Panc1 (cell line): ENCODE measurements at regions not wholly inside any gene's neighbourhood (a gene's known extent, or its start where the extent isn't known, plus 50 kb on each side); places are given as distances from the start of the nearest gene placed in this dataset.

ENCODE experiments used
- ATAC-seq: fragments of 200-7000 bp; cut with Tn5 transposase; 2 replicates; pipeline ENCODE4 v1.9.1; 2020; ENCODE audit warnings: mild to moderate bottlenecking, moderate library complexity
- BruUV-seq: library from RNA; stranded (reverse); fragments of 400-500 nt; replicated peaks from 2 replicates; lab custom pipeline; 2021; lab: Mats Ljungman, UMichigan
- CTCF ChIA-PET: fragments of 300-600 bp; sonication (Branson Sonifier 250); formaldehyde crosslinking; loops from one replicate; lab custom pipeline; 2022; ENCODE audit warnings: antibody characterized with exemption; lab: Charles Lee
- POLR2A ChIA-PET: fragments of 300-600 bp; sonication (Branson Sonifier 250); formaldehyde crosslinking; loops from one replicate; lab custom pipeline; 2022; ENCODE audit warnings: antibody characterized with exemption; lab: Charles Lee
- DNase-seq: peaks from one replicate; pipeline ENCODE4 v3.0.0-alpha.2; 2010; ENCODE audit warnings: low read depth, low spot score
- H3K27ac ChIP-seq: 2 replicates; pipeline ENCODE4 v1.5.1; 2011; ENCODE audit warnings: mild to moderate bottlenecking, low read length, inconsistent platforms
- H3K27me3 ChIP-seq: fragments of 200-500 bp; sonication (Bioruptor generic); 2 replicates; pipeline ENCODE4 v1.6.0; 2014; ENCODE audit warnings: low read length, inconsistent platforms; ENCODE audit not compliant: control insufficient read depth, insufficient read depth
- H3K36me3 ChIP-seq: fragments of 200-500 bp; sonication (Bioruptor generic); 2 replicates; pipeline ENCODE4 v1.5.1; 2014; ENCODE audit warnings: inconsistent platforms, mild to moderate bottlenecking, low read length, moderate library complexity; ENCODE audit not compliant: control insufficient read depth, insufficient read depth
- H3K4me1 ChIP-seq: 2 replicates; pipeline ENCODE4 v1.5.1; 2011; ENCODE audit warnings: inconsistent platforms, mild to moderate bottlenecking, low read length, moderate library complexity; ENCODE audit not compliant: control insufficient read depth, insufficient read depth
- H3K4me3 ChIP-seq, 2 experiments: 2 replicates each; pipeline ENCODE4 v1.5.1; 2011 to 2012; ENCODE audit warnings: low read depth in 2 of 2, low read length in 2 of 2, mild to moderate bottlenecking in 2 of 2, inconsistent platforms in 1 of 2, moderate library complexity in 1 of 2
- H3K9me3 ChIP-seq: fragments of 200-500 bp; sonication (Bioruptor generic); 2 replicates; pipeline ENCODE4 v1.5.1; 2014; ENCODE audit warnings: low read depth, mild to moderate bottlenecking, inconsistent platforms, low read length, moderate library complexity; ENCODE audit not compliant: control insufficient read depth, insufficient read depth
- CTCF ChIP-seq: fragments of 450-650 bp; IDR thresholded peaks from 2 replicates; pipeline ENCODE4 v1.5.1; 2017; ENCODE audit warnings: mild to moderate bottlenecking
- POLR2AphosphoS5 ChIP-seq: IDR thresholded peaks from 2 replicates; pipeline ENCODE4 v1.6.1; 2012; ENCODE audit warnings: mild to moderate bottlenecking, low read depth, low read length, moderate library complexity
- REST ChIP-seq, 2 experiments: IDR thresholded peaks; 2 replicates each; pipeline ENCODE4 v1.6.1; 2011 to 2012; ENCODE audit warnings: low read depth in 2 of 2, control low read depth in 1 of 2, low read length in 1 of 2, mild to moderate bottlenecking in 1 of 2, moderate library complexity in 1 of 2; ENCODE audit not compliant: insufficient read depth in 1 of 2
- SIN3A ChIP-seq: IDR thresholded peaks from 2 replicates; pipeline ENCODE4 v1.6.1; 2012; ENCODE audit warnings: low read depth, mild to moderate bottlenecking, low read length, moderate library complexity, borderline replicate concordance; ENCODE audit not compliant: insufficient read depth
- TCF7L2 ChIP-seq: IDR thresholded peaks from 2 replicates; pipeline ENCODE4 v1.6.1; 2011; ENCODE audit warnings: mild to moderate bottlenecking, low read depth, low read length, inconsistent platforms
- in situ Hi-C: cut with HindIII; loops from 2 replicates; pipeline ENCODE4 v1.10.0; 2016; ENCODE audit warnings: low sequenced_read_pairs, low pct_unique_long_range_greater_than_20kb
- intact Hi-C: fragments of 100-400 bp; cut with micrococcal nuclease; formaldehyde crosslinking; loops from one replicate; pipeline ENCODE4 v1.10.0; 2022; ENCODE audit not compliant: unreplicated experiment

GRCh38 chr3:118559286-118559685, 475.4 kb downstream of the IGSF11 start:
- no TSS peak for BruUV-seq
- intact Hi-C loops: no loop called here
- Histone ChIP-seq H3K27ac (no peak overlapping the region), H3K4me3 (no peak overlapping the region), H3K9me3 (0 out of 2 replicates have a peak, but pooled peaks cover 2% of the 10 kb centered on the region), H3K4me1 (no peaks in the 10 kb centered on the region), H3K27me3 (no peaks in the 10 kb centered on the region), H3K36me3 (no peaks in the 10 kb centered on the region)
- in situ Hi-C loops: no loop called here
- DNase-seq (no peak), ATAC-seq (no peak)
- ChIA-PET POLR2A (no interaction called here), CTCF (no interaction called here)
- no peak for TF ChIP-seq CTCF
- no peak for TF ChIP-seq TCF7L2
- TF ChIP-seq REST (IDR thresholded peaks at IDR 0.05; ENCODE audit: insufficient read depth in 1 of 2, low read depth in 2 of 2, low read length in 1 of 2): no peak
- TF ChIP-seq POLR2AphosphoS5: no peak
- TF ChIP-seq SIN3A: no peak

- Histone ChIP-seq H3K4me3 (no peak overlapping the region), H3K27me3 (no peaks in the 10 kb centered on the region), H3K4me1 (no peaks in the 10 kb centered on the region), H3K9me3 (0 out of 2 replicates have a peak, but pooled peaks cover 2% of the 10 kb centered on the region), H3K36me3 (no peaks in the 10 kb centered on the region), H3K27ac (no peak overlapping the region)
- no TSS peak for BruUV-seq
- ATAC-seq (no peak), DNase-seq (no peak)
- in situ Hi-C loops: no loop called here
- POLR2A ChIA-PET: no interaction called here
- TF ChIP-seq POLR2AphosphoS5 (no peak), TCF7L2 (no peak), SIN3A (no peak)
- intact Hi-C loops: no loop called here
- CTCF ChIA-PET: no interaction called here
These were observed 469.8 kb downstream of the IGSF11 start for GRCh38 chr3:118564800-118565199.

- Histone ChIP-seq H3K9me3 (no peaks in the 10 kb centered on the region), H3K27ac (no peak overlapping the region), H3K4me3 (no peak overlapping the region), H3K27me3 (no peaks in the 10 kb centered on the region), H3K4me1 (no peaks in the 10 kb centered on the region), H3K36me3 (no peaks in the 10 kb centered on the region)
- POLR2A ChIA-PET: no interaction called here
- intact Hi-C loops (no loop called here), in situ Hi-C loops (no loop called here)
- BruUV-seq: no TSS peak
- DNase-seq (no peak), ATAC-seq (no peak)
- TF ChIP-seq SIN3A: no peak
- no peak for TF ChIP-seq REST (IDR thresholded peaks at IDR 0.05; ENCODE audit: insufficient read depth in 1 of 2, low read depth in 2 of 2, low read length in 1 of 2)
- CTCF ChIA-PET: no interaction called here
These were observed 460.7 kb downstream of the IGSF11 start for GRCh38 chr3:118573912-118574311.
